Right lobe of liver (tissue), 6 donors: ENCODE measurements at regions not wholly inside any gene's neighbourhood (a gene's known extent, or its start where the extent isn't known, plus 50 kb on each side); places are given as distances from the start of the nearest gene placed in this dataset.
A peak's percentile ranks its signal among the peaks of the same experiment; 100 is the strongest.

Source experiments
- ATAC-seq, 4 donors: fragments of 200-7000 bp; cut with Tn5 transposase; one replicate each; pipeline ENCODE4 v1.9.1; 2020; ENCODE audit warnings: mild to moderate bottlenecking in 4 of 4, moderate library complexity in 4 of 4
- DNase-seq, 3 donors: peaks; one replicate each; pipeline ENCODE4 v3.0.0-alpha.2; 2020
- H3K27ac ChIP-seq, 3 donors: fragments of 200-600 bp; one replicate each; pipeline ENCODE4 v1.8.0; 2022
- H3K27me3 ChIP-seq, 2 donors: fragments of 200-600 bp; one replicate each; pipeline ENCODE4 v1.8.0; 2022
- H3K36me3 ChIP-seq, 4 donors: fragments of 200-600 bp; sonication (generic) in 1 of 4; one replicate each; pipeline versions ENCODE4 v1.5.1 to v1.8.0; 2017 to 2022; ENCODE audit warnings: control low read depth in 1 of 4
- H3K4me1 ChIP-seq, 4 donors: fragments of 200-600 bp; sonication (generic) in 1 of 4; one replicate each; pipeline versions ENCODE4 v1.5.1 to v1.8.0; 2017 to 2022; ENCODE audit warnings: control low read depth in 1 of 4
- H3K4me3 ChIP-seq, 3 donors: fragments of 200-600 bp; one replicate each; pipeline ENCODE4 v1.8.0; 2022
- H3K9me3 ChIP-seq, 4 donors: fragments of 200-600 bp; sonication (generic) in 1 of 4; one replicate each; pipeline versions ENCODE4 v1.5.1 to v1.8.0; 2017 to 2022; ENCODE audit warnings: control low read depth in 1 of 4
- POLR2A ChIP-seq: fragments of 450-650 bp; IDR thresholded peaks from one replicate; pipeline ENCODE4 v1.6.1; 2017; ENCODE audit warnings: antibody characterized with exemption, mild to moderate bottlenecking
- WGBS: methylation state at CpG from one replicate; pipeline ENCODE4 v1.1.6; 2018; ENCODE audit warnings: low coverage, low lambda C conversion rate; ENCODE audit not compliant: insufficient coverage; ENCODE audit errors: missing lambda C conversion rate; 5-methylcytosine and 5-hydroxymethylcytosine counted together
- intact Hi-C, 2 donors: fragments of 100-400 bp; cut with DNase I; formaldehyde crosslinking; loops; one replicate each; pipeline versions ENCODE4 v1.11.2 to v1.14.1; 2022
- TF ChIP-seq, protein P1 (sequence below), 4 donors: fragments of 200-600 bp in 3 of 4; fragments of 450-650 bp in 1 of 4; IDR thresholded peaks; one replicate each; pipeline versions ENCODE4 v1.5.1 to v1.8.0; 2016 to 2022; ENCODE audit warnings: antibody characterized with exemption in 4 of 4, mild to moderate bottlenecking in 2 of 4
- donor health status: DM: no; HTN: yes; CAD: no.
- donor health status: DM: no; HTN: no; CAD: no.
- donor health status: DM: no; HTN: no; CAD: no.
- donor health status: DM: no; HTN: yes; CAD: no.
- donor health status: DM: no; HTN: yes; CAD: no.

DNA sequence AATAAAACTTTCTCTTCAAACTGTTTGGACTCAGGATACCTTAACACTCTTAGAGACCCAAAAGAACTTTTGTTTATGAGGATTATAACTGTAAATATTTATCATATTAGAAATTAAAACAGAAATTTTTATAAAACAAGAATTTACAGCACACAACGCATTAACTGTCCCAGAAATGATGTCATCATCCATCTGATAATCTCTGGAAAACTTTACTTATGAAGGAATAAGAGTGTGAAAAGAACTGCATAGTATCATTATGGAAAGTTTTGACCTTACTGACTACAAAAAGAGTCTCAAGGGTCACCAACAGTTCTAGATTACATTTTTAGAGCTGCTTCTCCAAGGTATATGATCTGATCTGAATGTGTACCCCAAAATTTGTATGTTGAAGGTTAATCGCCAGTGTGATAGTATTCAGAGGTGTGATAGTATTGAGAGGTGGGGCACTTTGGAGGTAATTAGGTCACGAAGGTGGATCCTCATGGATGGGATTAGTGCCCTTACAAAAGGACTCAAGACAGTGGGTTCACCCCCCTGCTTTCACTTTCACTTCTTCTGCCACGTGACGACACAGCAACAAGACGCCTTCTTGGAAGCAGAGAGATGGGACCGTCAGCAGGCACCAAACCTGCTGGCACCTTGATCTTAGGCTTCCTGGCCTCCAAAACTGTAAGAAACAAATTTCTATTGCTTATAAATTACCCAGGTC, 95.7 kb upstream of the NR5A2 start:
- TF ChIP-seq, protein P1, sequence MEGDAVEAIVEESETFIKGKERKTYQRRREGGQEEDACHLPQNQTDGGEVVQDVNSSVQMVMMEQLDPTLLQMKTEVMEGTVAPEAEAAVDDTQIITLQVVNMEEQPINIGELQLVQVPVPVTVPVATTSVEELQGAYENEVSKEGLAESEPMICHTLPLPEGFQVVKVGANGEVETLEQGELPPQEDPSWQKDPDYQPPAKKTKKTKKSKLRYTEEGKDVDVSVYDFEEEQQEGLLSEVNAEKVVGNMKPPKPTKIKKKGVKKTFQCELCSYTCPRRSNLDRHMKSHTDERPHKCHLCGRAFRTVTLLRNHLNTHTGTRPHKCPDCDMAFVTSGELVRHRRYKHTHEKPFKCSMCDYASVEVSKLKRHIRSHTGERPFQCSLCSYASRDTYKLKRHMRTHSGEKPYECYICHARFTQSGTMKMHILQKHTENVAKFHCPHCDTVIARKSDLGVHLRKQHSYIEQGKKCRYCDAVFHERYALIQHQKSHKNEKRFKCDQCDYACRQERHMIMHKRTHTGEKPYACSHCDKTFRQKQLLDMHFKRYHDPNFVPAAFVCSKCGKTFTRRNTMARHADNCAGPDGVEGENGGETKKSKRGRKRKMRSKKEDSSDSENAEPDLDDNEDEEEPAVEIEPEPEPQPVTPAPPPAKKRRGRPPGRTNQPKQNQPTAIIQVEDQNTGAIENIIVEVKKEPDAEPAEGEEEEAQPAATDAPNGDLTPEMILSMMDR (IDR thresholded peaks at IDR 0.05): no peak
- no peak for TF ChIP-seq POLR2A
- H3K36me3 ChIP-seq: no peaks in the 10 kb centered on the region
- no peaks in the 10 kb centered on the region for H3K27me3 ChIP-seq
- no peaks in the 10 kb centered on the region for H3K4me1 ChIP-seq
- no peak overlapping the region for H3K27ac ChIP-seq
- ATAC-seq: peak; percentile 70 to 87 (median 77)
- intact Hi-C loops: no loop called here
- 85% methylated on average over 3 of the region's 7 CpGs for WGBS
- no peaks in the 10 kb centered on the region for H3K9me3 ChIP-seq
- peak overlapping the region in 2 of 3 donors; percentile 31 to 38 for H3K4me3 ChIP-seq
- peak in 2 of 3 donors; percentile 33 to 58 for DNase-seq

DNA sequence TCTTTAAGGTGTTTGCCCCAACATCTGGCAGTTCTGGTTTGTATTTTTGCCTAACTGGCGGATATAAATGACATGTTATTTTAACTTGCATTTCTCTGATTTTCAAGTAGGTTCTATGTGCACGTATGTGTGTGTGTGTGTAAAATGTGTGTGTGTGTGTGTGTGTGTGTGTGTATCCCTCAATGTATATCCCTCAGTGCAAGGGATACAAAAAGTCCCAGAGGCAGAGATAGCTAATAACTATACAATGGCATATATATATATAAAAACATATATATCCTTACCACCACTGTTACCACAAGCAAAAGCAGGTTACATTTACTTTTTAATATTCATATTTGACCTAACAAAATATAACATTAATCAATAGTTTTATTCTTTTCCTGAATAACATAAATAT, 95.0 kb upstream of the NR5A2 start:
- WGBS: 70% methylated on average over 2 of the region's 2 CpGs
- intact Hi-C loops: no loop called here
- Histone ChIP-seq H3K4me3 (peak overlapping the region in 2 of 3 donors; percentile 31 to 38), H3K4me1 (no peaks in the 10 kb centered on the region), H3K36me3 (no peaks in the 10 kb centered on the region), H3K9me3 (no peaks in the 10 kb centered on the region), H3K27me3 (no peaks in the 10 kb centered on the region), H3K27ac (no peak overlapping the region)
- TF ChIP-seq, protein P1 (IDR thresholded peaks at IDR 0.05): no peak
- TF ChIP-seq POLR2A: no peak
- ATAC-seq (peak in 2 of 4 donors; percentile 14), DNase-seq (no peak)

- intact Hi-C loops: no loop called here
Measured at GRCh38 chr1:199936441-199936840, 91.1 kb upstream of the NR5A2 start.

DNA sequence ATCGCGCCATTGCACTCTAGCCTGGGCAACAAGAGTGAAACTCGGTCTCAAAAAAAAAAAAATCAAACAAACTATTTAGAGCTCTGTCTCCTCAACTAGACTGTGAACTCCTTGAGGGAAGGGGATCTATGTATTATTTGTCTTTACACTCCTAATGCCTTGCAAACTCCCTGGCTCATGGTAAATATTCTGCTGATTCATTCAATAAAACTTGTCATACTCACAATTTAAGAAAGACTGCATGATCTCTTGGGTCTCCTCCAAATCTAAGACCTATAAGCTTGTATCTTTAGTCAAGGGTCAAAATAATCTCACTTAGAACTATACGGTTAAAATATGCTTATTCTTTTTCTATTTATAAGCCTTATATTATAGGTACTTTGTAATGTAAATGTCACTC, 90.3 kb upstream of the NR5A2 start:
- ATAC-seq: no peak
- H3K9me3 ChIP-seq: no peaks in the 10 kb centered on the region
- no peaks in the 10 kb centered on the region for H3K36me3 ChIP-seq
- no peak for DNase-seq
- intact Hi-C loops: no loop called here
- no peak overlapping the region for H3K4me3 ChIP-seq
- no peaks in the 10 kb centered on the region for H3K4me1 ChIP-seq
- H3K27ac ChIP-seq: no peak overlapping the region
- H3K27me3 ChIP-seq: no peaks in the 10 kb centered on the region
- 95% methylated on average over 4 of the region's 4 CpGs for WGBS
- no peak for TF ChIP-seq POLR2A
- TF ChIP-seq, protein P1 (IDR thresholded peaks at IDR 0.05): no peak

More at GRCh38 chr1:199936441-199936840, 91.1 kb upstream of the NR5A2 start:
- no peak for ATAC-seq
- 64% methylated on average over 4 of the region's 4 CpGs for WGBS
- no peak for DNase-seq
- TF ChIP-seq POLR2A: no peak
- TF ChIP-seq, protein P1 (IDR thresholded peaks at IDR 0.05): no peak
- no peaks in the 10 kb centered on the region for H3K36me3 ChIP-seq
- H3K27ac ChIP-seq: no peak overlapping the region
- H3K27me3 ChIP-seq: no peaks in the 10 kb centered on the region
- no peaks in the 10 kb centered on the region for H3K9me3 ChIP-seq
- no peak overlapping the region for H3K4me3 ChIP-seq
- no peaks in the 10 kb centered on the region for H3K4me1 ChIP-seq
